HG03159 (cell line): ENCODE measurements at regions not wholly inside any gene's neighbourhood (a gene's known extent, or its start where the extent isn't known, plus 50 kb on each side); places are given as distances from the start of the nearest gene placed in this dataset.
"Not testable (repeated sequence)": the region's sequence is repeated elsewhere in the genome, so short reads cannot be mapped to it uniquely, and the experiment has no call there.

Source experiments
- ATAC-seq: cut with Tn5 transposase; IDR thresholded peaks from one replicate; pipeline ENCODE4 v1.9.1; 2021; ENCODE audit warnings: mild to moderate bottlenecking, moderate library complexity; ENCODE audit not compliant: unreplicated experiment

GRCh38 chr2:53130441-53130943, 637.1 kb upstream of the CHAC2 start:
- ATAC-seq = no peak

- ATAC-seq = no peak
These were observed 637.8 kb upstream of the CHAC2 start for GRCh38 chr2:53129851-53130250.

DNA sequence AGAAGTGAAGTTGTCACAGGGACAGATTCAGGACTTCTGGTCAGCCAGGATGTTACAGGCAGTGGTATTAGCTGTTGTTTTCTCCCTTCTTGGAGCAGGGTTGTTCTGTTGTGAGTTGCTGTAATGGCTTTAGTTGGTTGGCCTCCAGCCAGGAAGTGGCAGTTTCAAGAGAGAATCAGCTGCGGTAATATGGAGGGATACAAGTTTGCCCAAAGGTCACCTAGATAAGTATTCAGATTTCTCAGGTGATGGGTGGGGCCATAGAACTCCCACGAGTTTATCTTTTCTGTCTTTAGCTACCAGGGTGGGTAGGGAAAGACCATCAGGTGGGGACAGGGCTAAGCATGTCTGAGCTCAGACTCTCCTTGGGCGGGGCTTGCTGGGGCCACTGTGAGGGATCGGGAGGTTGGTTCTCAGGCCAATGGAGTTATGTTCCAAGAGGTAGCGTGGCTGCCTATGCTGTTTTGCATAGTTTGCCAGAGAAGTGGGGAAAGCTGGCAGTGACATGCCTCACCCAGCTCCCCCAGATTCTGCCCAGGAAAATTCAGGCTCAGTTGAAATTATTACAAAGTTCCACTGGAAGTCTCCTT, 640.4 kb upstream of the CHAC2 start:
- no peak for ATAC-seq

DNA sequence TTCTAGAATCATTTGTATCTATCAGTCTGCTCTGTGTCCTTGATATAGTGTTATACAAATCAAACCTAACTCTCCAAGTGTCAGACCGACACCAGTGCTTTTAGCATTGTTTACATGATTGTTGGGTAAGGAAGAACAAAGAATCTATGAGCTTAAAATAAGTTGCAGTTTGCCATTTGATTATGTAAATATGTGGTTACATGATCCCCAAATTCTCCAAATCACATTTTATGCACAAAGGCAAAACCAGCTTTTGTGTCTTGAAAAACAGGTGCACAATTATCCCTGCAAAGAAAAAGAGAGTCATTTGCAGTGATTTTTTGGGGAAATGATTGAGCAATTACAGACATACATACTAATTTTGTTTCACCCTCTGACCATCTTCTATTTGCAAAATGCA, 652.6 kb upstream of the CHAC2 start:
- no peak for ATAC-seq

GRCh38 chr2:53114582-53114981, 653.0 kb upstream of the CHAC2 start:
- no peak for ATAC-seq

DNA sequence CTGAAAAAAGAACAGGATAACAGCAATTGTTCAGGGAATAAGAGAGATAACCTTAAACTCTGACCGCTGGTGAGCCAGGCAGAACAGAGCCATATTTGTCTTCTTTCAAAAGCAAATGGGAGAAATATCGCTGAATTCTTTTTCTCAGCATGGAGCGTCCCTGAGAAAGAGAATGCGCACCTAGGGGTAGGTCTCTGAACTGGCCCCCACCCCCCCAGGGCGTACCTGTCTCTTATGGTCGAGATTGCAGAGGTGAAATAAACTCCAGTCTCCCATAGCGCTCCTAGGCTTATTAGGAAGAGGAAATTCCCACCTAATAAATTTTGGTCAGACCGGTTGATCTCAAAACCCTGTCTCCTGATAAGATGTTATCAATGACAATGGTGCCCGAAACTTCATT, 655.2 kb upstream of the CHAC2 start:
- not testable (repeated sequence) for ATAC-seq

DNA sequence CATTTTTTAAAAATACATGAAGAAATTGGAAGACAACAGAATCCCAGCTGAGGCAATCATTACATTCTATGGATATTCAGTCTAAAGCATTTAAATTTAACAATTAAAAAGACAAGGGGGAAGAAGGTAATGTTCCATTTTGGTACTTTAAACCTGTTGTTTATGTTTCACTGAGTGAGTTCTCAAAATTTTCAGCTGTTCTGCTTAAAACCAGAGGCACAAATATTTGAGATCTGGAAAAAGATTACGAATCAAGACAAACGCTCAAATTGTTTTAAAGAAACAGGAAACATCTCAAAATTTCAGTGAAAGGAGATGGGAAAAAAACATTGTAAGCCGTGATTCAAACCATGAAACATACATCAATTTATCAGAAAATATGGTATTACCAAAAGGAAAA, 656.2 kb upstream of the CHAC2 start:
- no peak for ATAC-seq

DNA sequence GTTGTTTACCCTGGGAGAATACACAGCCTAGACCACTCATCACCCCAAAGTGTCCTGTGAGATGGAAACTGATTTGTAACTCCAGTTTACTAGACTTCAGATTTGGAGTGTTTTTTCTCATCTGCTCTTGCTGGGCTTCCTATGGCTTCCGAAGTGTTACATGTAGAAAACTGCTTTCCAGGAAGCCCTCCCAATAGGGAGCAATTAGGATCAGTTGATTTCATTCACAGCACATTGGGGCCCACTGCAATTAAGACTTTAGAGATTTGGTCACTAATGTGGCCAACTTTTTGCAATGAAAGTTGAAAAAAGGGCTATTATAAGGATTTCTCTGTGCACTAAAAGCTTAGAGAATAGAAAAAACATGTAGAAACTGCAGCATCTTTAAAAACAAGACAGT, 656.6 kb upstream of the CHAC2 start:
- no peak for ATAC-seq

GRCh38 chr2:53108246-53108645, 659.4 kb upstream of the CHAC2 start:
- ATAC-seq = no peak

GRCh38 chr2:53104263-53104662, 663.3 kb upstream of the CHAC2 start:
- ATAC-seq = no peak

DNA sequence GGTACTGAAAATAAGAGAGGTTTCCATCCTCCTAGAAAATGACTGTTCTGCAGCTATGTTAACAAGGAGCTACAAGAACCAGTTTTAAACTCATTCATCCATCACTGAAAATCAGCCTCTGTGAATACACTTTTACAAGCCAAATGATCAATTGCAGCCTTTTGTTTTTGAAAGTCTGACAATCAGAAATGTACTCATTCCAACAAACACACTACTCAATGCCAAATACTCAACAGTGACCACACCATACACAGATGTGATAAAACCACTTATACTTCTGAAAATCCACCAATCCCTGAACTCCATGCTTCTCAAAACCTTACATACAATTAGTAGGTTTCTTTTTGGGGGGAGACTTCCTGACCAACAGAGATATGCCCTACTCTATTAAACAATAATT, 663.9 kb upstream of the CHAC2 start:
- ATAC-seq = no peak

GRCh38 chr2:53098696-53099078, 668.9 kb upstream of the CHAC2 start:
- ATAC-seq = no peak

DNA sequence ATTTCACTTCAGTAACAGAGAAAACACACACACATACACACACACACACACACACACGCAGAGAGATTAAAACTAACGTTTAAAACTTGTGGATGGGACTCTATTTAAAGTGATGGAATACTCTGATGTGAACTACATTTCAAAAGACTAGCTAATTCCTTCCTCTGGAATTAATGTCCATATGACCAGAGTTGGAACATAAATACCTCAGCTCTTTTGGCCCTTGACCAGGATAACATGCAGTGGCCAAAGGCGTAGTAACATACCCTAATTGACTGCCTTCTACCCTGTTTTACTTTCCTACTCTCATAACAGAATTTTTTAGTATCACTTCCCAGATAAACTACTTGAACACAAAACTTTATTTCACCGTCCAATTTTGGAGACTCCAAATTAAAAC, 671.3 kb upstream of the CHAC2 start:
- no peak for ATAC-seq

DNA sequence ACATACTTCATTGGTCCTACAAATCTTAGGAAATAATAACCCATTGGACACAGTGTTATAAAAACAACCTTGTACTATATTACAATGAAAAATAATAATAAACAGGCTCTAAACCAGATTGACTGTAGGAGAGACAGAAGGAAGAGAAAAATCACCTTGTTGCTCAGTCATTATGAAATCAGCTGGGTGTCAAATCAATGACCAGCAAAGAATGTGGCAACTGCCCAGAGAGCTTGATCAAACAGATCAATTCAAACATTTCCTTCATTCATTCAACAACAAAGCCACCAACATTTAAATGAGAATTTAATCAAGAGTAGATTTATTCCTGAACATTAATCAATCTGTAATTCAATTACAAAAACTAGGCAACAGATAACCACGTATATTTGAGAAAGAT, 671.9 kb upstream of the CHAC2 start:
- no peak for ATAC-seq

- no peak for ATAC-seq
These were observed 672.4 kb upstream of the CHAC2 start for GRCh38 chr2:53095227-53095626.

- ATAC-seq = no peak
These were observed 674.2 kb upstream of the CHAC2 start for GRCh38 chr2:53093355-53093754.

DNA sequence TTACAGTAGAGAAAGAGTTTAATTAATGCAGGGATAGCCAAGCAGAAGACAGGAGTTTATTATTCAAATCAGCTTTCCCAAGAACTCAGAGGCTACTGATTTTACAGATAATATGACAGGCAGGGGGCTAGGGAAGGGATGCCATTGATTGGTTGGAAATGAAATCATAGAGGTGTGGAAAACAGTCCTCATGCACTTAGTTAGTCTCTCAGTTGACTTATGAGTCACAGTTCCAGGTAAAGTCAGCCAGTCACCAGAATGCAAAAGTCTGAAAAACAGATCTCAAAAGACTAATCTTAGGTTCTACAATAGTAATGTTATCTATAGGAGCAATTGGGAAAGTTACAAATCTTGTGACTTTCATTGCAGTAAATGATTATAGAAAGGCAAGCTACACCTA, 676.4 kb upstream of the CHAC2 start:
- no peak for ATAC-seq

- no peak for ATAC-seq
These were observed 679.6 kb upstream of the CHAC2 start for GRCh38 chr2:53087874-53088461.

DNA sequence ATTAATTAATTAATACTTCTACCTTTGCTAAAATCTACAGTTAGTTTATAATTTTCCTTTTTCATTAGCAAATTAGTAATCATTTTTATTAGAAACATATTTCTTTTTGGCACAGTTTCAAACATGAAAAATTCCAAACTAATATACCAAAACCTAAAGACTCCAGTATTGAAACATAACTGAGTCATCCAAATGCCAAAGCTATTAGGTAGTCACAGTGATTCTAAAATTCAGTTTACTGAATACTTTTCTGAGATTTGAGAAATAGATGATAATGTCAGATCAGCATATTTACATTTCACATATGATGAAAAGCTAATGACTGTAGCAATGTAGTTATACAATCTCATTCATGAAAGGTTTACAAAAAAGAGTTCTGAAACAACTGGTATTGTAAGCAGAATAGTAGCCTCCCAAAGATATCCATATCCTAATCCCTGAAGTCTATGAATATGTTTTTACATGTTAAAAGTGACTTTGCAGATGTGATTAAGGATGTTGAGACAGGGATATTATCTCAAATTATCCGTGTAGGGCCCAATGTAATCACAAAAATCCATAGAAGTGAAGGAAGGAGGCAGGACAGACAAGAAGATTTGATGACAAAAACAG, 680.2 kb upstream of the CHAC2 start:
- ATAC-seq = no peak

GRCh38 chr2:53077413-53077812, 690.2 kb upstream of the CHAC2 start:
- ATAC-seq = no peak

- ATAC-seq = no peak
These were observed 691.8 kb upstream of the CHAC2 start for GRCh38 chr2:53075760-53076159.

DNA sequence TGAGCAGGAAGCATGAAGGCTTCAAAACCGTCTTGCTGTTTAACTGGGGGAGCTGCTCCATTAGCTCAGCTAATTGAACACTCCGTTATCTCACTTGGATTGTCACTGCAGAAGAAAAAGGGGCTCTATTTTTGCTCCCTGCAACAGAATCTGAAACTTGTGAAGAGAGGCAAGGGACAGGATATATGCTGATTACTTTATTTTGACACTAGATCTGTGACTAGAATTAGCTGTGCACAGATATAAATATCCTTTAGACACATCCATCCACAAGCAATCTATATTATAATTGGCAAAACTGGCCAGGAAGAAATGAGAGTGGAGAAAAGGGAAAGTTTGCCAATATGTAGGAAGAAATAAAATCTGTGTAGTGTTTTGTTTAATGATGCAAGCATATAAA, 700.1 kb upstream of the CHAC2 start:
- ATAC-seq = no peak

DNA sequence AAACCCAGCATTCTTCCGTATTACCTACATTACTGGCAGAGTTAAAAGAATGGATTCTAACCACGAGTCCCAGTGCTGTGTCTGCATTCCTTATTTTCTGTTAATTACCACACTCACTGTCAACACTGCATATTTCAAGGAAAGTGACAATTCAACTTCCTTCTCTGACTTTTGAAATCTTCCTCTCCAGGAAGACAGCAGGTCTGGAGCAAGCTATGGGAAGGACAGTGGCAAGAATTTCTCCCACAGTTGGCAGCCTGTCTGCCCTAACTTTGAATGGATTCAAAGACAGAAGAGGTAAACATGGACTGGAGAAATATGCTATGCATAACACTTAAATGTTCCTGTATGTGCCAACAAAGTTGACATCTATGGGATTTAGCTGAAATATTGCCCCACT, 700.5 kb upstream of the CHAC2 start:
- ATAC-seq = no peak
